ENCODE measurements at regions not wholly inside any gene's neighbourhood (a gene's known extent, or its start where the extent isn't known, plus 50 kb on each side); places are given as distances from the start of the nearest gene placed in this dataset.
"Not testable (repeated sequence)": the region's sequence is repeated elsewhere in the genome, so short reads cannot be mapped to it uniquely, and the experiment has no call there.

GRCh38 chr14:38557391-38557790, 301.5 kb upstream of the CLEC14A start:
- DNase-seq = not testable (repeated sequence)

- no peak for DNase-seq
These were observed 300.4 kb upstream of the CLEC14A start for GRCh38 chr14:38556252-38556651.

- DNase-seq = no peak
These were observed 298.1 kb upstream of the CLEC14A start for GRCh38 chr14:38554026-38554425.

GRCh38 chr14:38553586-38553985, 297.7 kb upstream of the CLEC14A start:
- no peak for DNase-seq

GRCh38 chr14:38549564-38549963, 293.7 kb upstream of the CLEC14A start:
- no peak for DNase-seq

- no peak for DNase-seq
These were observed 292.1 kb upstream of the CLEC14A start for GRCh38 chr14:38547961-38548490.

GRCh38 chr14:38546932-38547551, 291.1 kb upstream of the CLEC14A start:
- no peak for DNase-seq

GRCh38 chr14:38544776-38545175, 288.9 kb upstream of the CLEC14A start:
- no peak for DNase-seq

GRCh38 chr14:38543851-38544250, 288.0 kb upstream of the CLEC14A start:
- not testable (repeated sequence) for DNase-seq

GRCh38 chr14:38538053-38538452, 282.2 kb upstream of the CLEC14A start:
- DNase-seq = not testable (repeated sequence)

- DNase-seq = no peak
These were observed 280.6 kb upstream of the CLEC14A start for GRCh38 chr14:38536376-38537038.

- no peak for DNase-seq
These were observed 272.7 kb upstream of the CLEC14A start for GRCh38 chr14:38528582-38528981.

GRCh38 chr14:38527502-38527878, 271.6 kb upstream of the CLEC14A start:
- DNase-seq = no peak

- no peak for DNase-seq
These were observed 271.1 kb upstream of the CLEC14A start for GRCh38 chr14:38526826-38527501.

- DNase-seq = no peak
These were observed 269.0 kb upstream of the CLEC14A start for GRCh38 chr14:38524636-38525509.

GRCh38 chr14:38522724-38523123, 266.8 kb upstream of the CLEC14A start:
- DNase-seq = no peak

- no peak for DNase-seq
These were observed 265.7 kb upstream of the CLEC14A start for GRCh38 chr14:38521591-38521990.

- DNase-seq = no peak
These were observed 261.5 kb upstream of the CLEC14A start for GRCh38 chr14:38517426-38517825.

GRCh38 chr14:38512236-38512635, 256.3 kb upstream of the CLEC14A start:
- no peak for DNase-seq

GRCh38 chr14:38507299-38507698, 251.4 kb upstream of the CLEC14A start:
- DNase-seq = no peak

- no peak for DNase-seq
These were observed 250.0 kb upstream of the CLEC14A start for GRCh38 chr14:38505973-38506249.

GRCh38 chr14:38505221-38505972, 249.5 kb upstream of the CLEC14A start:
- no peak for DNase-seq

- DNase-seq = no peak
These were observed 248.3 kb upstream of the CLEC14A start for GRCh38 chr14:38504175-38504574.
